Progenitor cell of endocrine pancreas (in vitro differentiated cells): ENCODE measurements at regions not wholly inside any gene's neighbourhood (a gene's known extent, or its start where the extent isn't known, plus 50 kb on each side); places are given as distances from the start of the nearest gene placed in this dataset.
A peak's percentile ranks its signal among the peaks of the same experiment; 100 is the strongest.

Experiments used
- DNase-seq: peaks from one replicate; pipeline ENCODE4 v3.0.0; 2021; ENCODE audit warnings: low spot score; ENCODE audit not compliant: unreplicated experiment
- H3K27ac Mint-ChIP-seq: 2 replicates; pipeline ENCODE4 v1.8.0; 2021; ENCODE audit warnings: mild to moderate bottlenecking, moderate library complexity, mixed read lengths
- H3K27me3 Mint-ChIP-seq: 2 replicates; pipeline ENCODE4 v1.8.0; 2021; ENCODE audit warnings: mixed read lengths
- H3K36me3 Mint-ChIP-seq: 2 replicates; pipeline ENCODE4 v1.8.0; 2022; ENCODE audit warnings: mixed read lengths; ENCODE audit not compliant: insufficient read depth
- H3K4me1 Mint-ChIP-seq: 2 replicates; pipeline ENCODE4 v1.8.0; 2021; ENCODE audit warnings: low read depth, mixed read lengths
- H3K4me3 Mint-ChIP-seq: 2 replicates; pipeline ENCODE4 v1.8.0; 2021; ENCODE audit warnings: low read depth, mild to moderate bottlenecking, moderate library complexity, mixed read lengths
- H3K9me3 Mint-ChIP-seq: 2 replicates; pipeline ENCODE4 v1.8.0; 2021; ENCODE audit warnings: low read depth, mixed read lengths
- CTCF ChIP-seq: fragments of 200-600 bp; sonication (generic); IDR thresholded peaks from one replicate; pipeline ENCODE4 v1.5.0; 2021; ENCODE audit warnings: antibody characterized with exemption, mild to moderate bottlenecking; ENCODE audit not compliant: unreplicated experiment

- Mint-ChIP-seq H3K36me3 (no peaks in the 10 kb centered on the region), H3K27me3 (peaks cover 16% of the 10 kb centered on the region), H3K9me3 (no peaks in the 10 kb centered on the region), H3K27ac (no peak overlapping the region), H3K4me1 (no peaks in the 10 kb centered on the region), H3K4me3 (no peak overlapping the region)
- no peak for TF ChIP-seq CTCF
- DNase-seq = no peak
These were observed 124.7 kb upstream of the PWP1 start for GRCh38 chr12:107560899-107561285.

GRCh38 chr12:107564946-107565345 lies 120.7 kb upstream of the PWP1 start:
- Mint-ChIP-seq H3K27me3 (peaks cover 16% of the 10 kb centered on the region), H3K4me1 (no peaks in the 10 kb centered on the region), H3K4me3 (no peak overlapping the region), H3K27ac (no peak overlapping the region), H3K36me3 (no peaks in the 10 kb centered on the region), H3K9me3 (no peaks in the 10 kb centered on the region)
- peak; percentile 54 for TF ChIP-seq CTCF
- DNase-seq = no peak

DNA sequence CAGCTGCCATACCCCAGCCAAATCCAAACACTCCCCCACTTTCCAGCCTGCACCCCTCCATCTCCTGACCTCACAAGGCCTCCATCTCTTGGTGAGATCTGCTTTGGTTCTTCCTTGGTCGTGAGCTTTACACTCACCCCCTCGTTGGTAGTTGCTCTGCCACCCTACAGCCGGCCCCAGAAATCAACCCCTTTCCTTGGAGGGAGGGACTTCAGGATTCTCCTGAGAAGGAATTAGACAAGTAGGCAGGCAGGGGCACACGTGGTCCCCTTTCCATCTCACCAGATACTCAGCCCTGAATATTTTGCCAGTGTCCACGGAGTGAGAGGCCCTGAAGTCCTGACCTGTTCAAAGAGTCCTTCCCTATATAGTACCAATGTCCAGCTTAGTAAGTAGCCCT lies 120.0 kb upstream of the PWP1 start:
- DNase-seq = no peak
- Mint-ChIP-seq H3K27me3 (peaks cover 16% of the 10 kb centered on the region), H3K9me3 (no peaks in the 10 kb centered on the region), H3K4me3 (no peak overlapping the region), H3K4me1 (no peaks in the 10 kb centered on the region), H3K36me3 (no peaks in the 10 kb centered on the region), H3K27ac (no peak overlapping the region)
- TF ChIP-seq CTCF = no peak

DNA sequence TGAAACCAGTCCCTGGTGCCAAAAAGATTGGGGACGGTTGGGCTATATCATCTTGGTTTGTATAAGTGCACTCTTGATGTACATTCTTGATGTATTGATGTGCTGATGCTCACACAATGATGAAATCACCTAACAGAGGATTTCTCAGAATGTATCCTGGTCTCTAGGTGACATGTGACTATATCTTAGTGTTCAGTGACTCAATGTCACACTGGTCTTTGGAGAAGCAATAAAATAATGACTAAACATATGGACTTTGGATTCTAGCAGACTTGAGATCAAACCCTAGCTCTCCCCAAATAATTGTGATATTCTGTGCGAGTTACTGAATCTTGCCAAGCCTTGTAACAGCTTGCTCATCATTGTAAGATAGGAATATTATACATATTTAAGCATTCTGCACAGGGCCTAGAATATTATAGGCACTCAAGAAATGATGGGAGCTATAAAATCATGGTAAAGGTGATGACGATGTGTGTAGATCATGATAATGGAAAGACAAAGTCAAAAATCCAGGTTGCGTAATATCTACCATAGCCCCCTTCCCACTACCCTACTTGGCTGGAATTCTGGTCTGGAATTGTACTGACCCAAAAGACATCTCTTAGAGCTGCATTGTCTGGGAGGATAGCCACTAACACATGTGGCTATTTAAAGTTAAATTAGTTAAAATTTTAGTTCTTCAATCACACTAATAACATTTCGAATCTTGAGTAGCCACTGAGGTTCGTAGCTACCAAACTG lies 117.6 kb upstream of the PWP1 start:
- no peak for TF ChIP-seq CTCF
- peaks cover 12% of the 10 kb centered on the region for H3K27me3 Mint-ChIP-seq
- no peaks in the 10 kb centered on the region for H3K9me3 Mint-ChIP-seq
- DNase-seq = no peak
- H3K27ac Mint-ChIP-seq = no peak overlapping the region
- H3K4me1 Mint-ChIP-seq = no peaks in the 10 kb centered on the region
- H3K4me3 Mint-ChIP-seq = no peak overlapping the region
- H3K36me3 Mint-ChIP-seq = no peaks in the 10 kb centered on the region

- H3K36me3 Mint-ChIP-seq = no peaks in the 10 kb centered on the region
- no peak for DNase-seq
- H3K27me3 Mint-ChIP-seq = peaks cover 11% of the 10 kb centered on the region
- no peak overlapping the region for H3K4me3 Mint-ChIP-seq
- no peaks in the 10 kb centered on the region for H3K4me1 Mint-ChIP-seq
- no peaks in the 10 kb centered on the region for H3K9me3 Mint-ChIP-seq
- TF ChIP-seq CTCF = no peak
- H3K27ac Mint-ChIP-seq = no peak overlapping the region
These were observed 116.9 kb upstream of the PWP1 start for GRCh38 chr12:107568718-107569117.
